Stimulated activated CD4-positive, alpha-beta T cell treated with anti-CD3 and anti-CD28 coated beads, Interleukin-4, amount 100 ng/mL, for 24 hours (primary cell): ENCODE measurements at regions not wholly inside any gene's neighbourhood (a gene's known extent, or its start where the extent isn't known, plus 50 kb on each side); places are given as distances from the start of the nearest gene placed in this dataset.

ENCODE experiments used
- DNase-seq: peaks from one replicate; pipeline ENCODE4 v3.0.0-alpha.2; 2020

DNA sequence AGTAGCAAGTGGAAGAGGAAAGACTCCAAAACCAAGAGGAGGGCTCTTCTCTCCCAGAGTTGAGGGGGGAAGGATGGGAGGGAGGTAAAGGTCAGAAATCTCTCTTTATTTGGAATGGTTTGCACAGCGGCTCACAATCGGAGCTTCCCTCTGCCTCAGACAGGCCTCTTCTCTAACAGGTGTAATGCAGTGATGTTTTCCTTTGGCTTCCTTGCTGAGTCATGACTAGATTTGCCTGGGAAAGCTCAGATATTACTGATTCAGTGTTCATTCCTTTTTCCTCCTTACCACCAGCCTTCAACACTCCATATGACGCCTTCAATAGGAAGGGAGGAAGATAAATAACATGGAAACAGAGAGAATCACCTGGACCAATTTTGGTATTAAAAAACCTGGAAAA lies 136.6 kb downstream of the RNF152 start:
- DNase-seq, result no peak

DNA sequence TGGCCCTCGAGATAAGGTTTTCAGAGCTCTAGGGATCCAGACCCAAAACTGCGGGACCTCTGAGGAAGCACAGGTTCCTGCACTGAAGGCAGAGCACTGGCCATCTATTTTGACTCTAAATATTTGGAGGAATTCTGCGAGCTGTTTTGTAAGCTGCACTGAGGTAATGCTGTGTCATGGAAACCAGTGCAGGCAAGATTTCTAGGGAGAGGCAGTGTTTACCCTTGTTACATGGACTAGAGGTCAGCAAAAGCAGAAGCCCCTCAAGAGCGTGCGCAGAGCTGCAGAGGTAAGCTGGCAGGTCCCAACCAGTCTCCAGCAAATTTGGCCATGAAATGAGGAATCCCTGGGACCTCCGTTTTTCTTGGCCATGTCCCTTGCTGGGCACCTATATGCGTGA lies 137.3 kb downstream of the RNF152 start:
- no peak for DNase-seq

DNA sequence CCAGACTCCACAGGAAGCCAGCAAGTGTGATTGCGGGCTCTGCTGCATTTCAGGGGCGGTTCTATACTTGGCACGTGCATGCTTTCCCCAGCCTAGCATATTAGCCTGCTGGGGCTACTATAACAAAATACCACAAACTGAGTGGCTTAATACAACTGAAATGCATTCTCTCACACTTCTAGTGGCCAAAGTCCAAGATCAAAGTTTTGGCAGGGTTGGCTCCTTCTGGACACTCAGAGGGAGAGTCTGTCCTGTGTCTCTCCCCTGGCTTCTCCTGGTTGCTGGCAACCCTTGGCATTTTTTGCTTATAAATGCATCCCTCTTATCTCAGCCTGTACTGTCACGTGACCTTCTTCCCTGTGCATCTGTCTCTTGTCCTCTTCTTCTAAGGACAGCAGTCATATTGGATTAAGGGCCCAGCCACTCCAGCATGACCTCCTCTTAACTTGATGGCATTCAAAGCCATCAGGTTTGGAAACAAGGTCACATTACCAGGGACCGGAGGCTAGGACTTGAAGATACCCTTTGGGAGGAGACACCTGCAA lies 138.7 kb downstream of the RNF152 start:
- DNase-seq, result no peak

DNA sequence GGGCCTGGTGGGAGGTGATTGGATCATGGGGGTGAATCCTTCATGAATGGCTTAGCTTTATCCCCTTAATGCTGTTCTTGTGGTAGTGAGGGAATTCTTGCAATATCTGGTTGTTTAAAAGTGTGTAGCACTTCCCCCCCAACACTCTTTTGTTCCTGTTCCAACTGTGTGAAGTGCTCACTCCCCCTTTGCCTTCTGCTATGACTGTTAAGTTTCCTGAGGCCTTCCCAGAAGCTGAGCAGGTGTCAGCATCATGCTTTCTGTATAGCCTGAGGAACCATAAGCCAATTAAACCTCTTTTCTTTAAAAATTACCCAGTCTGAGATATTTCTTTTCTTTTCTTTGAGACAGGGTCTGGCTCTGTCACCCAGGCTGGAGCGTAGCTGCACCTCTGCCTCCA lies 139.4 kb downstream of the RNF152 start:
- no peak for DNase-seq

DNA sequence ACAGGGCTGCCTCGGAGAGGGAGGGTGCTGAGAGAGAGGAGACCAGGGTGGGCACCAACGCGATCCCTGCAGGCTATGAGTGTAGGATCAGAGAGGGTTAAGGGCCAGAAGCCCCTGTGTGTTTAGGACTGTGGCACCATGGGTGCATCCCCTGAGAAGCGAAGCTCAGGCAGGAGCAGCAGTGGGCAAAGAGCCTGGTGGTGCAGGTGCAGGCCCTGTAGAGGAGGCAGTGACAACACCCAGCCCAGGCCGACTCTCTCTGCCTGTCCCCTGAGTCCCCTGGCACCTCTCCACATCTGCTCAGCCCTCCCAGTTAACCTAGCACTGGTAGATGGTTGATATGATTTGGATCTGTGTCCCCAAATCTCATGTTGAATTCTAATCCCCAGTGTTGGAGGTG lies 139.8 kb downstream of the RNF152 start:
- DNase-seq, result no peak

DNA sequence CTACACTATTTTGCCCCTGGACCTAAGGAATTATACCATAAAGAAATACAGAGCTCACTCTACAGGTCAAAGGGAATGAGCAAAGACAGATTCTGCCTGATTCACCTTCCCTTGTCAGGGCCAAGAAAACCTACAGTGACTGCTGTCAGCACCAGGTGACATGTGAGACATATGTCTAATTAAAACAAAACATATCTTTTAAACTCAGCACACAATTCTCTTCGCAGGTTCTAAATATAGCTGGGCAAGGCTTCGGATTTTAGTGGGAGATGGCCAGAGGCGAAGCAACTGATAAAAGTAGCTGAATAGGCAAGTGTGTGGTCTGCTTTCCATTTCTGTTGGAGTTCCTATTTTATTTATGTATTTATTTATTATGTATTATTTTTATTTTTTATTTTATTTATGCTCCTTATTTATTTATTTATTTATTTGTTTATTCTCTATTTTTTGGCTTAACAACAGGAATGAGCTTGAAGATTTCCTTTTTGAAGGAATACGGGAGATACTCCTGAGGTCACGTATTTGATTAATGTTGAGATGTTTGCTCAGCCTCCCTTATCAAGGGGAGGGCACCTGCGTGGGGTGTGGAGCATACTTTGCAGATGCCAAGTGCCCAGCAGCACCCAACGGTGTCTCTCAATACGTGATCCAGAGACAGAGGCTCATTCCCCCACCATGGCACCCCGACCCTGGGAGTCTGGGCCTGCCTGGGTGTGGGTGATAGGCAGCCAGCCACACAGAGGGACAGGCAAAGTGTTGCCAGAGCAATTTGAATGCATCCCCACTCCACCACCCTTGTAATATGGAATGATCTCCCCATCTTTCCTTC lies 141.8 kb downstream of the RNF152 start:
- no peak for DNase-seq

DNA sequence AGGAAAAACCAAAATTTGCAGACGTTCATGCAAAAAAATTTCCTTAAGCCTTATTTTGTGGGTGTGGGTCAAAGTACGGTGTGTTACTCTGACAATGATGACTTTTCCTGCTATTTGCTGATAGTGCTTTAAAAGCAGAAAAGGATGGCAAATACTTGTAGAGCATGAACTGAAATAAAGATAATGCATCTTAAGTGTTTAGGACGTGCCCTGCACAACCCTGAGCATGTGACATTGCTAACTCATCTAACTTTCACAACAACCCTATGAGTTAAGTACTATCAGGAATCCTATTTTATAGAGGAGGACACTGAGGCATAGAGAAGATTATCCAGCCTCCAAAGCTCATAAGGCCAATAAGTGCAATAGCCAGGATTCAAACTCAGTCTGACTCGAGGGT lies 143.3 kb downstream of the RNF152 start:
- DNase-seq, result no peak

DNA sequence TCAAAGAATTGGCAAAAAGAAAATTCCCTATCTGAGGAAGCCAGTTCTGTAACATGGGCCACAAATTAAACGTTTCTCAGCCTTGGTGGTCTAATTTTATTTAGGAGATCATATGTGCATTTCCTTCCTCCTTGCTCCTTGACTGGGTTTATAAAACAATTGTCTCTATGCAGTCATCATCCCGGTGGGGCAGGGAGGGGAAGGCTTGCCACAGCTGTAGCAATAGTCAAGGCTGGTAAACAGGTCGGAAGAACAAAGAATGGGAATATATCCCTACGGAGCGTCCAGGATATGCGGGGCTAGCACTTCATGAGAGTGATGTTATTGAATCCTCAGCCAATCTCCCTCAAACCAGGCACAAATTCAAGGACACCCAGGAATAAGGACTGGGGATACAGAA lies 143.8 kb downstream of the RNF152 start:
- DNase-seq, result no peak

DNA sequence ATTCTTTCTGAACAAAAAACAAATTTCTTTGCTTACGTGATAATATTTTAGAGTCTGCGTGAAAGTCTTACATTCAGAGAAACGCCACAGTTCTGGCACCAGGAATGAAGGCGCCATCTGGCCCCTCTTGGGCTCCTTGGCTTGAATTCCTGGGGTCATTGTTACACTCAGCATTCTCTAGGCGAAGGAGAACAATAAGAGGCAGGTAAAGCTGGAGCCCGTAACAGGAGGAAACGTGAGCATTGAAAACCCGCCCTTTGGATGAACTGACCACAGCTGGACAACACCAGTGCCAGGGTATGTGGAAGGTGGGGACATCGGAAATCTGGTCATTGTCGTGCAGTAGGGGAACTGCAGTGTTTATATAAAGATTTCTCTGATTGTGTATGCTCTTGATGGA lies 144.8 kb downstream of the RNF152 start:
- DNase-seq, result no peak

DNA sequence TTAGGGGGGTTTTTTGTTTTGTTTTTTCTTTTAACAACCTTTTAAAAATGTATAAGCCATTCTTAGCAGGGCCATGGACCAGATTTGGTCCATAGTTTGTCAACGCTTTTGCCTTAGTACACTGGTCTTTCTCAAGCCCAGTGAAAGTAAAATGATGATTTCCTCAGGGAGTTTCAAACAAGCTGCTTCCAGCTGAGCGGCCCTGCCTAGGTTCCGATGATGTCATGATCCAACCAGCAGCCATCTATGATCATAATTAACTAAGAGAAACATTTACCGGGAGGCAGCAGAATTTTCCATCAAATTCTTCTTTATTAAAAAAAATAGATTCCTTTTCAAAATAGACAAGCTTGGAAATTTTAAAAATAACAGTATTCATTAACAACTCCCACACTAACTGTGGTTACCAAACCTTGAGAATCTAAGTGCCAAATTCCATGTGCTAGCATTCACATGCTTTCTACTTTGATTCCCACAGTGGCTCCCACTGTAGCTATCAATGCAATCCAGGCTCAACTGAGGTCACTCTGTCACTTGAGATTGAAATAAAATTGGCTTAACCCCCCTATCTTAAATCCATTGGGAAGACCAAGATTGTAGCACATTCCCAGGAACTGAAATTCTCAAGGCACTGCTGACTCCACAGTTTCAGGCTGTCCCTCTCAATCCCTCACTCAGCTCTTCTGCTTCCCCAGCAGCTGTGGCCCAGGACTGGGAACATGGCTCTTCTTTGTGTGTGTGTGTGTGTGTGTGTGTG lies 148.9 kb downstream of the RNF152 start:
- DNase-seq, result no peak

DNA sequence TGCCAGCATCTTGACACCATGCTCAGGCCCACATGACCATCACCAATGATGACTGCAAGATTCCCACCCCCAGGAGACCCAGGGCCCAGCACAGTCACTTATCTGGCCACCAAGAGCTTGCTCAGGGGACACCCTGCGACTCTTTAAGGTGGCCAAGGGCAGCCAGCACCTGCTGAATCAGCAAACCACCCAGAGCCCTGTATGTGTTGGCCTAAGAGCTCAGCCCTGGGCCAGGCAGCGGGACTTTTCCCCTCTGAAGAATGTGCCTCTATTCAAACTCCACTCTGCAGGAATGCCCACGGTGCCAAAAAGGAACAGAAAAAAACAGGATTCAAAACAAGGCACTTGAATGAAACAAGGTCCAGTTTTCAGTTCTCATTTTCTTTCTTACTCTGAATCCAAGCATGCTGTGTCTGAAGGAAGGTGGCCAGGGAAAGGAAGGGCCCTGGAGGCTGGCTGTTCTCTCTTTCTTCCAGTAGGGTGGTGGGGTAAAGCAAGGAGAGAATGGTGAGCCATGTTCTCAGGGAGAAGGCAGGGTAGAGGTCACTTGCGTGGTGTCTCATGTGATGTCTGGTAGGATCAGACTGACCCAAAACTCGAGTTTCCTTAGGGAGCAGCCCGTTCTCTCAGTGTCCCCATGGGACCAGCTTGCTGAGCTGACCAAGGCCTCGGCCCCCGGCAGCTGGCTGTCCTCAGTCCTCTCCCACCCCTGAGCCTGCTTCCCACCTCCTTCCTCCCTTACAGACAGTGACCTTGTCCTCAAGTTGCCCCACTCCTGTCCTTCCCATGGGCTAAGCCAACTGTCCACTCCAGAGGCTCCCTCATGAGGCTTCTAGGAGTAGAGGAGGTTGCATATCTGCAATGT lies 150.0 kb downstream of the RNF152 start:
- DNase-seq, result no peak

DNA sequence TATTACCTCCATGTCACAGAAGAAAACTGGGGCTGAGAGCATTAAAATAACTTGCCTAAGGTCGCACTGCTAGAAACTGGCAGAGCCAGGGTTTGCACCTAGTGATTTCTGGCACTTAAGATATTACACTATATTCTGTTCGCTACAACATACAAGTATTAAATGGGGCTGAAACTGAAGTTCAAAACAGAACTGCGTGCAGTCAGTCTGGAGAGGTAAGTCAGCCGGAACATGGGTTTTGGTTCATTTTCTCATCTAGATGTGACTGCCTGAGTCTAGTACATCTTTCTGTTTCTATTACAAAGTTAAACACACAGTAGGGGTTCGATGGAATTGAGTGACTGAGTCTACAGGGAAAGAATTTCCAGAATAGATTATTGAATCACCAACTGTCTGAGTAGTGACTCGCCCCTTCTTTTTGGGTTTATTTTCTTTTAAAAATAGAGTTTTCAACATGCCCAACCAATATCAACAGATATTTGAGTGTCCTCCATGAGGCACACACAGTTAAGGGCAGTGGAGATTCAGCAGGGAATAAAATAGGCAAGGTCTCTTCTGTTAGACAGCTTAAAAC lies 150.8 kb downstream of the RNF152 start:
- no peak for DNase-seq

DNA sequence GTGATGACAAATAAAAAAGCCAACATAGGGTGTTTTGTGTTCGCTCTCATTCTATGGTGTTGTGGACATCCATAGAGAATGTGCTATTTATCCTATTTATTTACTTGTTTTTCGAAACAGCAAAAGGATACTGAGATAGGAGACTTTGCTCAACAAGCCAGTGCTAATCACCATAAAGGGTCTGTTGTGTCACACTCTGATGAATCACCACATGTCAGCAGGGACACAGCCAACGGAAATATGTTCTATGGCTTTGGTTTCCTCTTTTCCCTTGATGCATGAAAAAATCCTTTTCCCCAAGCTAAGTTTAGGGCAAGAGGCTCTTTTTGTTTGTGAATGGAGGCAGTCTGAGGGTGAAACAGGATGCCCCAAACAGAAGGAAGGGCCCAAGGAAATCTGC lies 154.3 kb downstream of the RNF152 start:
- DNase-seq, result no peak

DNA sequence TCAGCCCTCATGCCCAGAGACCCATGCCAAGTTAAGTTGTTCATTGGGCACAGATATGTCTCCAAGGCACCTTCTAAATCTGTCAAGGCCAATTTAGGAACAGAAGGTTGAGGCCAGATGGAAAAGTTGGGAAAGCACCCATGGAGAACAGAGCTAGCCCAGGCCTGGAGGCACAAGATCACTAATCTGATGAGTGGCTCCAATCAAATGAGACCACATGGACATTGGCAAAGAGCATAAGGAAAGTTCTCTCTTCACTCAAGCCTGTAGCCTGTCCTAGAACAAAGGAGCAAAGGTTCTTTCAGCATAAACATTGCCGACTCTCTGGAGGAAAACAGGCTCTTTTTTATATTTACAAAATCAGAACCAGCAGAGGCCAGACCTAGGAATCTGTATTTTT lies 154.8 kb downstream of the RNF152 start:
- no peak for DNase-seq

DNA sequence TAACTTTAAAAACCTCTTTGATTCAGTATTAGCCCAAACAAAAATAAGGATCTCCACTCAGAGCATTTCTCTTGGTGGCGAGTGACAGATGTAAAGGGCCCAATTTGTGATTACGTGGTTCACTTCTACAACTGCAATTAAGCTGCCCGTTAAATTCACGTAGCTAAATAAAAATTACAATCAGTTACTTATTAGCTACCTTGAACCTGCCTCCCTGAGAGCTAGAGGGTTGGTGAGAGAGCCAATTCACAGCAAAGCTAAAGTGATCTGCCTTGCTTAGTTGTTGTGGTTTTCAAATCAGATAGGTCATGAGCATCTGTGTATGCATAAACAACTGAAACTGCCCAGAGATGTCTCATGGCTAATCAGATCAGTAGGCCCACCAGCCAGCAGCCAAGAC lies 156.7 kb downstream of the RNF152 start:
- DNase-seq, result no peak

DNA sequence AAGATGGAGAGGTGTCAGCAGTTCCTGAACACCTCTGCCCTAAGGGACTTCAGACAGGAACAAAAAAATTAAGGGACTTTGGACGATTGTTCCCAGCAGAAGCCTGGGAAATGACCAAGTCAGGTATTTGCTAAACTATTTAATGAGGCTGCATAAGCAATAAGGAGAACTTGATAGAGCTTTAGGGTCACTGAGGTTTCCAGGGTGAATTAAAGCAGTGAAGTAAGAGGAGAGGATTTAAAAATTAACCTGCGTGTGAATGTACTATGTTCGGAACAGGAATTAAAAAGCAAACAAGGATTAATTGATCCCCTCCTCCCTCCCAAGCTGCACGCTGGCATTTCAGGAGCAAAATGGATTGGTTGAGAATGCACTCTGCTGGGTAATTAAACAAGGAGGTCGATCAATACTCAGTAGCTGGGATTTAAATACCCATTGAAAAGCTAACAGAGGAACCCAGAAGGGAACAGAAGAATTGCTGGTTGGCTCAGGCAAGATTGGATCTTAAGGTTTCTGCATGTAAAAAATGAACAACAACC lies 157.2 kb downstream of the RNF152 start:
- no peak for DNase-seq

DNA sequence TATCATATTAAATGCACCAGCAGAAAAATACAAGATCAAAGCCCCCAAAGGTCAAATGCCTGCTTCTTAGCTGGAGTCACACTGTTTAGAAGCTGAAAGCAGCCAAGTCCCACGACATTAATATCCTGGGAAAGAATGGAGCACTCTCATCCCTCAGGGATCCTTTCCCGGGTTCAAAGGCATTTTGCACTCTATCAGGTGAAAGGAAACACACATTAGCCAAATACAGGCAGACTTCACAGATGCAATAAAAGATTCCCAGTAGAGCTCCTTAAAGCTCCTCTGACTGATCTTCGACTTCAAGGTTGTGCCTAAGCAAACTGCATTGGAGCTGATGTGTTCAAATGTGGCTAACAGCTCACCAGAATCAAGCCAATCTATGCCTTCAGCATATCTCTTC lies 158.4 kb downstream of the RNF152 start:
- no peak for DNase-seq

DNA sequence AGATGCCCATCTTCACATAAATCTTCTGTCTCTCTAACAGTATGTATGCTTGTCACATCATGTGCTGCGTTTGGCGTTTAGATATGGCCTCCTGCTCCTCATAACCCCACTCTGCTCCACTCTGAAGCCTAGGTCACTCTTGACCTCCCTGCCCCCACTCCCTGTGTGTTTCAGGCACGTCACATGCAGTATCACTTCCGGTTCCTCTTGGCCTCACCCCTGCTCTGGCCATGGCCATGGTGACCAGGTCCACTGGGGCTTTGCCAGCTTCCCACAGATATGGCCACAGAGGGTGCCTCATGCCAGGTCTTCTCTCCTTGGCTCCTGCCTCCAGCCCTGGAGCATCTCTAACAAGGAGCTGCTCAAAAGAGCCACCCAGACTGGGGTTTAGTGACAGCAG lies 160.0 kb downstream of the RNF152 start:
- no peak for DNase-seq

DNA sequence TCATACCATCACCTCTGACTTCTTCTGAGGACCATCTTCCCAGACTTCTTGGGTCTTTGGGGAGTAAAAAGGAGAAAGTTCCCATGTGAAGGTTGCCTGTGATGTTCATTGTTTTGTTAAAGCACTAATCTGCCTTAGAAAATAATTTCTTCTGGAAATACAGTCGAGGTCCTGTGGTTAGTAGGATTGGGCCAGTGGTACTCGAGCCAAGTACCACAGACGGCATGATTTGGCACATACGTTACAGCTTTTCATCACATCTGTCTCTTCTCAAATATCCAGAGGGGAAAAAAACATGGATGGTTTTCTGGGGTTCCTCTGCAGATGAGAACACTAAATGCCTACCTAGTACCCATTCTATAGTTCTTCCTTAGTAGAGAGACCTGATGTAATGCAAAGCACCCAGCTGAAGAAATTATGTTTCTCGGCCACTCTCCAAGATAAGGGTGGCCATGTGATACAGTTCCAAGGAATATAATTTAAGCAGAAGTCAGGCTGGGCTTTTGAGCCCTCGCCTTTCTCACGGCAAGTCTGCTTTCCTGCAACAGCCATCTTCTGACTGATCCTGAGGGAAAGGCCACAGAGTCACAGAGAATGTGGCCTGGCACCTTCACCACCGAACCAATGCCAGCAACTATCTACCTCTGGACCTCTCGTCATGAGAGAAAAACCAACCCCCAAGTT lies 161.0 kb downstream of the RNF152 start:
- no peak for DNase-seq

DNA sequence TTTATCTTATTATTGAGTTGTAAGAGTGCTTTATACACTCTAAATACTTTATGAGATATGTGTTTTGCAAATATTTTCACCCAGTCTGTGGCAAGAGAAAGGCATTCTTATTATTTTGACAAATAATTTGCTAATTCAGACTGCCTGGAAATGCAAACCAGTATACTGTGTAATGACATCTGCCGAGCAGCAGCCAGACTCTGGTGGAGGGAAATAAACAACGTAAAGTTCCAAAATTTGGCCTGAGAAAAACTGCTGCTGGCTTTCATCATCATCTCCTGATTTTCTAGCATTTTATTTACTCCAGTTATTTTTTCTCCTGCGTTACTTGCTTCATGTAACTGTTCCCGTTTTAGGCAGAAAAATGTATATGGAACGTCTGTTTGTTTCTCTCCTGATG lies 161.6 kb downstream of the RNF152 start:
- no peak for DNase-seq

DNA sequence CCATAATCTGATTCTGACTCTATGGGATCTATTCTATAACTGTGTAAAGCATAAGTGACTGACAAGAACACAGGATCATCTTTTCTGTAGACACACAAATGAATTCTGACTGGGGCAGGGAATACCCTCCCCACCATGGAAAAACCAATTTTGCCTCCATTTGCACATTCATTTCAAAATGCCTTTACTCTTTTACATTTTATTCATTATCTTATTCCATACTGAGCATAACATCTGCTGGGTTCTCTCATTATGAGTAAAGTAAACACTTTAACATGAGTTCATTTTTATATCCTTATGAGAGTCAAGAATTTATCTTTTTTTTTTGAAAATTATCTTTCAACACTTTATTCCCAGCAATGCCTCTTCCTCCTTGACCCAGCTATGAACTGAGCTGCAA lies 163.5 kb downstream of the RNF152 start:
- DNase-seq, result no peak
